Suppressor macrophage (primary cell): ENCODE measurements at regions not wholly inside any gene's neighbourhood (a gene's known extent, or its start where the extent isn't known, plus 50 kb on each side); places are given as distances from the start of the nearest gene placed in this dataset.

Source experiments
- DNase-seq, 4 experiments: peaks; one replicate each; pipeline ENCODE4 v3.0.0-alpha.2; 2020 to 2022

DNA sequence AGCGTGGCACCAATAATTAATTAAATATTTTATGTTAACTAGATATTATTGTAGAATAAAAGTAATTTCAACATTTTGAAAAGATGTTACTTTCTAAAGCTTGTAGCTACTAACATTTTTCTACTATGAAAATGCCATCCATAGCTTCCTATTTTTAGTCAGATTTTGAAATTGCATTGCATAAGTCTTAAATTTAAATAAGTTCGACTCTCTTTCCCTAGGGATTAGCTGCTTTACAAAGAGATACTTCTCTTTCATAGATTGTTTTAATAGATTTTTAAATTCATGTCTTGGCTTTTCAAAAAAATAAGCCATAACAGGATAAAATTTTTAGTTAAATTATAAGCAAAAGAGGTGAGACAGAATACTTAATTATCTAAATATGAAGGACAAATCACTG, 1279.6 kb downstream of the KCNT2 start:
- no peak for DNase-seq

DNA sequence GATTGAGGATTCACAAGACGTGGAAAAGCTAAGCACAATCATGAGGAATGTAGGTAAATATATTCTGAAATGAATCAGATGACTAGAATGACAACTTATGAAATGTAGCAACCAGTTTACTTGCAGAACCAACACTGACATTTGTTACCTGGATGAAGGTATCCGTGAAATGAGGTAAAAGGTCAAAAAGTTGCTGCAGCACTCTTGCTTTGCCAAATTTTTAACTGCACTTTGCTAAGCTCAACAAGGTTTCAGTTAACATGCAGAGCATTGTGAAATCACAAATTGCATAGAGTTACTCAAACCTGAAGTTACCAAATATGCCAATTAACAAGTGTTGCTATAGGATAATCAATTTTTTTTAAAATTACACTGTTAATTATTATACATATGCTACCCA, 1280.1 kb downstream of the KCNT2 start:
- no peak for DNase-seq

DNA sequence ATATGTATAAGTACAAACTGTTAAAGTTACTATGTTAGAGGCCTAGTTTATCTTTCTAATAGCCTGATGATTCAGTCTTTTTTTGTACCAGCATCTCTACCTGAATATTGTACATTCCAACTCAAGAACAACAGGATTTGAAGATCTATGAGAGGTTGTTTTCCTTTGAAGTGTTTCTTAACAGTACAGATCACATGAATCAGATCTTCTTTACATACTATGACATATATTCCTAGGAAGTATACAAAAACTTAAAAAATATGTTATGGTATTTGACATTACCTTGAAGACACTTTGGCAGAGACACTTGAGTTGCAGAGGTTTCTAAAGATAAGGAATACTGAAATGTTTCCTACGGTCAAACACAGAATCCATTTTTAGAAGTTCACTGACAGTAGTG, 1280.9 kb downstream of the KCNT2 start:
- DNase-seq: no peak

DNA sequence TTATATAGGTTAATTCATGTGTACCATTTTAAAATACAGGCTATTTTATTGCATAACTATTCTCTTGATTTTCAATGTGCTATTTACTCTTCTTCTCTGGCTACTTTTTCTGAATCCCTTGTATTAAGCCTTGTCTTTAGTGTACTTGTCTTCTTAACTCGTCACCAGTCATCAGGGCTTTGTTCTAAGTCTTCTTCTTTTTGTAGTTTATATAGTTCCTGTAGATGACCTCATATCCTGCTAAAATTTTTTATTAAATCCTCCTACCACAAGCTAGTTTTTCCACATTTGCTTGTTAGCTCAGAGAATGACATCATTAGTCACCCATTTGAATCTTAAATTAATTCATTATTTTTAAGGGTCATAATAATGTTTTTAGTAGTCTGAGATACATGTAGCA, 1281.9 kb downstream of the KCNT2 start:
- DNase-seq: no peak

DNA sequence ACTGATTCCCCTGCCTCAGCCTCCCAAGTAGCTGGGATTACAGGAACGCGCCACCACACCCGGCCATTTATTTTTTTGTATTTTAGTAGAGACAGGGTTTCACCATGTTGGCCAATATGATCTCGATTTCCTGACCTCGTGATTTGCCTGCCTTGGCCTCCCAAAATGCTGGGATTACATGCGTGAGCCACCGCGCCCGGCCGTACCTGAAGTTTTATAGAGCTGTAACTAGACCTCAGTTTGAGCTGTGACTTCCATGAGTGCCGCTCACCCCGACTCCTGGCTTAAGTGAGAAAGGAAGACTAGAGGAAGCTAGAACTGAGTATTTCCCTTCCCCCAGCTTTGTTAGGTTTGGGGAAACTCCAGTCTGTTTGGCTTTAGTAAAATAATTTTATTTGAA, 1283.1 kb downstream of the KCNT2 start:
- DNase-seq: no peak

DNA sequence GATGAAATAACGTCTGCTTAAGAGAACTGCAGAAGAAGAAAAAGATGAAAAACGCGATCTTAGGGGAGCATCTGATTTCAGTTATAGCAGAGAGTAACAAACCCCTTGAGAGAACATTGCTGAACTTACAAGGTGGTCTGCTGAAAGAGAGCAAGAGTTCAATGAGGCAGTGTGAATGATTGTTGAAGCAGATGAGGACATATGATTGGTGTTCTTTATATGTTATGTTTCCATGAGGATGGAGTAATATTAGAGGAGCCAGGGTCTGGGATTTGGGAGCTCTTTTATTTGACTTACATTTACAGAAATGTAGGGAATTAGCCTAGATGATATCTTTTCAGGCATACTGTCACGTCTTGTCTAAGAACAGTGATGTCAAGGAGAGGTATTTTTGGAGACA, 1302.0 kb downstream of the KCNT2 start:
- no peak for DNase-seq

DNA sequence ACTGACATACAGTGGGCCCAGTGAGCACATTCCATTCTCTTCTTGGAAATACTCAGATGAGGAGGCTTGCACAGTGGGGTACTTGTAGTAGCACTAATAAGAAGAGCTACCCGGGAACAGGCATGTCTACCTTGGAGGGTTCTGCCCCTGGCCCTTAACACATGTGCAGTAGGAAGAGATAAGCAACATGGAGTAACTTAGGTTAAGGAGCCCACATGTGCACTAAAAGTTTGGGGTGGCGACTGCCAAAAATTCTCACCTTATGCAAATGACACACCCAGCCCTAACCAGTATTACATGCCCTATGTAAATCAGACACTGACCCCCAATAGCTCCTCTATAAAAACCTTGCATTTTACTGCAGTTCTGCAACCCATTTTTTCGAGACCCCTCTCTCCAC, 1313.3 kb downstream of the KCNT2 start:
- no peak for DNase-seq

DNA sequence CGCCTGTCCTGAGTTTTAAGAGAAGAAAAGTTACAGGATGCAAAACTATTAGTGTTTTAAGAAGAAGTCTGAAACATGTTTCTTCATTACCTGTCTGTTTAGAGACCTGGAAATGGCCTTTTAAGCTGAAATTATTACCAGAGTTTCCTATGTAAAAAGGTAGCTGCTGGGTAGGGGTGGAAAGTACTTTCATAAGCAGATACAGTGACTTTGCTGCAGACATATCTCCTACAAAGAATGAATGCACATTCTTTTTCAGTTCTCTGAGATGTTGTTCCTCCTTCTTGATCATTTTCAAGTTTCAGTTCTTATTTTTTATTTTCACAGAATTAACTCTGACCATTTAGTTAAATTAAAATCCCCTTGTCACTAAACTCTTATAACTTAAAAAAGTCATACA, 1329.6 kb downstream of the KCNT2 start:
- DNase-seq: no peak

DNA sequence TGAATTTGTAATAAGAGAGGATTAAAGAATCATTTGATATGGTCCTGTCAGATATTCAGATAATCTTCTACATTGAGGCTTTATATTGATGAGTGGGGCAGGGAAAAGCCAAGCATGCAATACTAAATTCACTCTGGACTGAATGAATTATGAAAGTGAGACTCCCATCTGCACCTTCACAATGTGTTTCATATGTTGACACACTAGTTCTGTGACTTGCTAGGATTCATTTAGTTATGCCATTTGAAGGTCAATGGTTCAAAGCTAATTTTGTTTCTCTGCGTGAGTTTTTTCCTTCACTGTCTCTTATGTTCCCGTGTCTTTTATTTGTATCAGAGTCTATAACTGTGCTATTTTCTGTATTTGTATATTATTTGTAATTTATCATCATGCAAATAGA, 1332.5 kb downstream of the KCNT2 start:
- DNase-seq: no peak

DNA sequence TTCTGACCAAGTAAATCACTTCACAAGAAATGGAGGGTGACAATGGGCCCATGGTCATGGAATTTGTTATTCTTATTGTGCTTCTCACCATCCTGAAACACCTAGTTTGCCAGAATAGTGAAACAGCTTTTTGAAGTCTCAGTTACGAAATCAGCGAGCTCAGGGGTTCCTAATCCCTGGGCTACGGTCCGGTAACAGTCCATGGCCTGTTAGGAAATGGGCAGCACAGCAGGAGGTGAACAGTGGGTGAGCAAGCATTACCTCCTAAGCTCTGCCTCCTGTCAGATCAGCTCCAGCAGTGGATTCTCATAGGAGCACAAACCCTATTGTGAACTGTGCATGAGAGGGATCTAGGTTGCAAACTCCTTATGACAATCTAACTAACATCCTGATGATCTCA, 1356.3 kb downstream of the KCNT2 start:
- no peak for DNase-seq

DNA sequence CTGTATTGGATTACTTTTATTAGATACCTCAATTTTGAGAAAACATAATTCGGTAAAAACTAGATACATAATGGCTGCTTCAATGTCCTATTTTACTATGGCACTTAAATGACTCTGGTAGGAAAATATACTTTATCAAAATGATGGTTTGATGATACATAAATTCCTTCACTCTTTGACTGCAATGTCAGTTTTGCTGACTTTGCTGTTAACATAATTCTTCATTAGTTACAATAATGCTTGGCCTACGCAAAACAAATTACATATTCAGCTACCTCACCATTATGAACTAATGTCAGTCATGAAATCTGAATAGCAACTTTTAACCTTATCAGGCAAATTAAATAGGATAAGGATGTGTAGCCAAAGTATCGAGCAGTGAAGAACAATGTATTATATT, 1364.7 kb downstream of the KCNT2 start:
- DNase-seq: no peak

DNA sequence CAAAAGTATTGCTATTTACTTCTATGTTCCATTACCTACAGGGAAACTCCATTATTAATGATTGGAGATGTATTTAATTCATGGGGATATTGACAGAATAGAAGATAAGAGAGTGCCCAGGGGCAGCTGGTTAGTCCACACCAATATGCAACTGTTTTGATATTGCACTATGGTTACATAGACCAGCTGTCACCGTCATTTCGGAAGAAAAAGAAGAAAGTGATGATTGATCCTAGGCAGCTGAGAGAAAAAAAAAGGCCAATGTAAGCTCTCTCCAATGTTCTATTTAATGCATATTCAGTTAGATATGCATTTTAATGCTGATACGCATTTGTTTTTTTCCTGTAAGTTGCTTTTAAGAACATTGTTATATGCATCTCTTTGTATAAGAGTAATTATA, 1367.2 kb downstream of the KCNT2 start:
- no peak for DNase-seq

DNA sequence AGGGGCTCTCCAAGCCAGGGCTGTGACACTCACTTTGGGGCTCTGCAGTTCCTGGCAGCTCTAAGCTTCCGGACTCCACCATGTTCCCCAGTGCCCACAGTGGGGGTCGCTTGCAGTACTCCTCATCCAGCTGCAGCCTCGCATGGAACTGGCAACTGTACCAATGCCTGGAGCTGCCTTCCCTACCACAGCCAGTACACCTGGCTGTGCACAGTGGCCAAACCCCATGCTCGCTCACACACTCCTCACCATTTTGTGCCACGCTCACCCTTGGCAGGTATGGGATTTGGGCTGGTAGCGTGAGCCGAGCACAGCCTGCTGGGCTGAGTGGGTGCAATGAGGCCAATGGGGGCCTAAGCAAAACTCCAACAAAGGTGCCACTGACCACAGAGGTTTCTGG, 1369.9 kb downstream of the KCNT2 start:
- no peak for DNase-seq

DNA sequence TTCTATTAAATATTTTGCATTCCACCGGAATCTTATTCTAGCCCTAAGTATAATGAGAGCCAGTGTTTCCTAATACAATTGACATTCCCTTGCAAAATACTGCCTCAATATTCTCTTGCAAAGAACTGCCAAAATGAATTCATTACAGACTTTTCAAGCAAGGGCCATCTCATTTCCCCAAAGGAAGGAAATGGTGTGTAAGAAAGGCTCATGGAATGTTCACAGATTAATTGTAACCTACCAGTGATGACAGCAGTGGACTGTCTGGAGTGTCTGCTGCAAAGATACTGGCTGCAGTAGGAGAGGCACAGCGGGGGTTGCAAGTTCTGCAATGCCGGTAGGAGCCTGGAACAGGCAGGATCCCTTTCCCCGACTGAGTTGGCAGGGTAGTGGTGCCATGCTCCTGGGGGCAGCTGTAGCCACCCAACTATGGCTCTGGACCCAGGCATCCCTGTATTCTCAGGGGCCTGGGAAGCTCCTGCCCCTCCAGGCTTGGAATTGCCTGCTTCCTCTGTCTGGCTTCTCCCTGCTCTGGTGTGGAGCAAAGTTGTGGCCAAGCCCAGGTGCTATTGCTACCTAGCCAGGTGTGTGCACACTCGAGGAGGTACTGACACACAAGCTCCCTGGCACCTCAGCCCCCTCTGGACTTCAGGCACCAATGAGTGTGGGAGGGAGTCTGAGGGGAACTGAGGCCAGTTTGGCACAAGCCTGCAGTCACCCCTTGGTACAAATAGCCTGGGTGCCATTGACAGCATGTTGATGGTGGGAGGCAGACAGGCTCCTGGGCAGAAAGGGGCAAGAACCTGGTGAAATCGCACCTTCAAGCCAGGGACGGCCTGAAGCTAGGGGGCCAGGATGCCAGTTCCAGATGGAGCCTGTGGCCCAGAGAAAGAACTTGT, 1371.0 kb downstream of the KCNT2 start:
- no peak for DNase-seq

DNA sequence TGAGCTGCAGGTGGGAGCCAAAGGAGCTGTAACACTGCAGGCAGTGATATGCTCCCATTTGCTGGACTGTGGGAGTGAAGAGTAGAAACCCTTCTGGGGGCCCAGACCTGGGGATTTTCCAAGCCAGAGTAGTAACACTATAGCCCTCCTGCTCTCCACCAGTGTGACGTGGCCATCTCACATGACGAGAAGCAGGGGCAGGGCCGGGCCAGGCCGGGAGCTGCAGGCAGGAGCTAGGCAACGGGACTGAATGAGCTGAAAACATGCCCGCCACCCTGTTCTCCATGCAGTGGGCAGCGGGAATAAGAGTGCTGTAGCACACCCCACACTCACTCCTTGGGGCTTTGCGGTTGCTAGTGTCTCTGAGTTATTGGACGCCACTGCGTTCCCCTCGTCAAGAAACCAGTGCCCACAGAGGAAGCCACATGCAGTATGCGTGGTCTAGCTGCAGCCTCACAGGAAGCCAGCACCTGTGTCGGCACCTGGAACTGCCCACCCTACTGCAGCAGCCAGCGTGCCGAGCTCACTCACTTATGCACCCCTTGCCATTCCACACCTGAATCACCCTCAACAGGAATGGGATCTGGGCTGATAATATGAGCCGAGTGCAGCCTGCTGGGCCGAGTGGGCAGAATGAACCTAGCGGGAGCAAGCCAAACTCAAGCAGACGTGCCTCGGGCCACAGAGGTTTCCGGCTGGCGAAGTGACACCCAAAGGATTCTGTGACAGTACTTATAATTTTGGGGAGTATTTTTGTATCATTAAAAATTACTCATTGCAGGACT, 1389.6 kb downstream of the KCNT2 start:
- DNase-seq: no peak

DNA sequence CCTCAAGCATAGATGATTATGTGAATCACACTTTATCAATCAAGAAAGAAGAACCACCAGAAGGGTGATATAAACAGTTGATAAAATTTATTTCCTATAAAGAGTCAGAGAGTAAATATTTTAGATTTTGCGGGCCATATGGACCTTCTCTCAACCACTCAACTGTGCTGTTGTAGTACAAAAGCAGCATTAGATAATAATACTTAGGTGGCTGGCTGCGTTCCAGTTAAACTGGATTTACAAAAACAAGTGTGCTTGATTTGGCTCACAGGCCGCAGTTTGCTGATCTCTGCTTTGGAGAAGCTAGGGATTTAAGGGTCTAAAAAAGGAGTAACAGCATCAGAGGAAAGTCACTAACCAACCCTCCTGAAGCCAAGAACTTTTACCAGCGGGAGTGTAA, 1406.0 kb downstream of the KCNT2 start:
- DNase-seq: no peak

DNA sequence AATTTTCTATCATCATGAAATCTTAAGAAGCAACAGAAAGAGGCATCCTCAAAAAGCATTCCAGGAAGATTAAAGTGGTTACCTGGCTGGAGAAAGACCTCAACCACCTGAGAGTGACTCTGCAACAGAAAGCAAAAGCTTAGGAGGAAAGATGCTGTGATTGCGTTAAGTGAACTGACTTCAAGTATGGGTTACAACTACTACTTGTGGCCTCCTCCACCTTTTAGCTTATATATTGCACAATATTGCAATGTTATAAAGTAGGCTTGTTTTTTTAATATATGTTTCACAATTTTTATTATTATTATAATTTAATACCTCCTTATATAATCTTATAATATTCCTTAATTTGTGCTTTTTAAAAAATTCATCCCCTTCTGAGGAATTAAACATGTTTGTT, 1407.5 kb downstream of the KCNT2 start:
- DNase-seq: no peak

DNA sequence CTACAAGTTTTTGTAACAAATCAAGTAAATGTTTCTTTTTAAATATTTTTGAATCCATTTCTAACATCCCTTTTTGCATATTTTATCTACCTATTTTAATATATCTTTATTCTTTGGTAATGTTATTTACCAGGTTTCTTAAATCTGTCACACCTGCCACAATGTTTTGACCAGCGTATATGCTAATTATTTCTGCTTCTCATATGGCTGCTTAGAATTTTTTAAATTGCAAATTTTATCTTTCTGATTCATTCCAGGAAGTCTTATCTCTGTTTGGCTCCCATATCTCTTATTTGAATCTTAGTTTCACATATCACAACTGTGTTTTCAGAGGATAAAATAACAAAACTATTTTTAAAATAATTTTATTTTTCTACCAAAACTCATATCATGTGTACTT, 1411.1 kb downstream of the KCNT2 start:
- no peak for DNase-seq

DNA sequence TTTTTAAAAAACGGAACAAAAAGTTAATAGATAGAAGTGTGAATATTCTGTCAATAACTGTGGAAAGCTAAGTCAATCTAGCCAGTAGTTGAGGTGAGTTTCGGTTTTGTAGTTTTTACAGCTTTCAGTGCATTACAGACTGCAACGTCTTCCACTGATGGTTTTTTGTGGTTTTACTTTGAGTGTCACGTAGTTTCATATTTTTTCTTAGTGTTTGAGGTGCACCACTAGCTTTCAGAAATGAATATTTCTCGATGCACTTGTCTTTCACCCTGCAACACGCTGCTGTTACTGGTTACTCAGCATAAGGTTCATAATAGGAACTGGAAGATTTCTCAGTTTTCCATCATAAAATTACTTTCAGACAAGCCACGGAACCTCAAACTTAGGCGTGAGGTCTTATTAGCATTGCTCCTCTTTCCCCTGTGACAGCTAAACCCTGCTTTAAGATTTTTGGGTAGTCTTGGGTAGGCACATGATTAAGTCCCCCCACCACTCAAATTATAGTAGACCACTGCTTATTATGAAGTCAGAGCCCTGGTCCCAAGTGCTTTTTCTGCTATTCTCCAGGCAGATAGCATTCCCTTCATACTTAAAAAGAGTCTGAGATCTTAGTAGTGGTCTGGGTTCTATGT, 1412.7 kb downstream of the KCNT2 start:
- DNase-seq: no peak

DNA sequence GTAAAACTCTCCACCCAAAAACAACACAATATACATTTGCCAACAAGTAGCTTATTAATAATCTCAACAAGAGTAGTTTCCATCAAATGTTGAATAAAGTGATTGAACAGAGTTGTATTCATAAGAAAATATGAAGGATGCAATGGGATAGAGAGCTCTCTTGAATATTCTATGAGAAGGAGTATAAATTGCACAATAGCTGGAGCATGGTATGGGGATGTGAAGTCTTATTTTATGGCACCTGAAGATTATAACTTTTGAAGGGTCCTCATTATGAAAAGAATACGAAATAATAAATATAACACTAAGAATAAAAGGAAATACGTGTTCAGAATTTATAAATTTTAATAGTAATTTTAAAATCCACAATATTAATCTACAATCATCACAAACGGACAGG, 1415.1 kb downstream of the KCNT2 start:
- no peak for DNase-seq

DNA sequence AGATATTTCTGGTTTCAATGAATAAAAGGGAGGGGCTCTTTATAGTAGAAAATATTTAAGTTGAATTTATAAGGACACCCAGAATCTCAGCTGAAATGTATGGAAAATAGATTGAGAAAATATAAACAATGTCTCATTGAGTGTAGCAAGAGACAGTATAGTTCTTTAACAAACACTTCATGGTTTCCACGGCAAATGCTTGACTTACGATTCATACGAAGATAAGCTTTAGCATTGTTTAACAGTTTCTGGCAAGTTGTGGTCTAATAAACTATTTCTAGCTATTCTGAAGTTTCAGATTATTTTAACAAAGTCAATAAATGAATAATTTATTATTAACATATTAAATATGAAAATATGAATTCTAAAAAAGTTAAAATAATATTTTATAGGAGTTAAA, 1419.4 kb downstream of the KCNT2 start:
- no peak for DNase-seq

DNA sequence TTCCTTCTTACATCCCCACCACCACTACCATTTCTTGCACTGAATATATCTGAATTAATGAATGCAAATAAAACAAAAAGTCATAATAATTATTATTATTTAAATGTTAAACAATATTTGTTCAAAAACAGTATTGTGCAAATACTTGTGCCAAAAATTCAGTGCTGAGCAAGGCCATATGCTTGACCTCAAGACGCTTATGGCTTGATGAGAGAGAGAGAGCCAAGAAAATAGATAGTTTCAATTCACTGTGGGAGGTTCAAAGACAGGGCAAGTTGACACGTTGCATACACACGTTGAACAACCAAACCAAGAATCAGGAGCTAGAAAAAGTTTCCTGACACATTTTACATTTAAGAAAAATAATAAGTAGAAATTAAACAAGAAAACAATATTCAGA, 1421.7 kb downstream of the KCNT2 start:
- no peak for DNase-seq

DNA sequence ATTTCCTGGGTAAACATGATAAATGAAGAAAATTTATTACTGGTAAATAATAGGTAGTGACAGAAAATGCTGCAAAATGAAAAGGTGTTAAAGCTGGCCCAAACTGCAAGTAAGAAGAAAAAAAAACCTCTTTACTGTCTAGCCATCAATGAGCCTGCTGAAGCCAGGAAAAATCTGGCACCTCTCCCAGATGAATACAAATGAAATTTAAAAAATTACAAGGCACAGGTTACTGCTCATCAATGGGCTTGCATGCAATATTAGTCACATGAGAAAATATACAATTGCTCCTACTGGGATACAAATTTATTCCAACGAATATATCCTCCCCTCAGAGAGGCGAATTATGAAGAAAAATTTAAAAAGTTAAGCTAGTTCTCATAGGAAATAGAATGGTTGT, 1422.5 kb downstream of the KCNT2 start:
- no peak for DNase-seq

DNA sequence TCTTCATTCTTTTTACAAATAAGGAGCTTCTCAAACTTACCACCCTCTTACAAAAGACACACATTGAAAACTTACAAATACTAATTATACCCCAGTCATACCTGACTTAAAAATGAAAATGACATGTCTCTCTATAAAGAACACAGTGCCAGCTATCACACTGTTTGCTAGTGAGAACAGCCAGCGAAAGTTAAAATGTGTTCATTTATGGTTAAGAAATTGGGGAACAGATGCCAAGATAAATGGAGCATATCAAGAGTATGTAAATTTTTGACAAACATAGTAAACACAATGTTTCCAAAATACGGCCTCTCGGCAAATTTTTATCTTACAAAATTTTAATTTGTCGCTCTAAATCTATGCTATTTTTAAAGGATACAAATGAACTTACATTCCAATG, 1422.9 kb downstream of the KCNT2 start:
- no peak for DNase-seq
